Upper lobe of right lung (tissue), 1 donor: ENCODE measurements at regions not wholly inside any gene's neighbourhood (a gene's known extent, or its start where the extent isn't known, plus 50 kb on each side); places are given as distances from the start of the nearest gene placed in this dataset.

Source experiments
- ATAC-seq: fragments of 200-7000 bp; cut with Tn5 transposase; one replicate; pipeline ENCODE4 v1.9.1; 2020; ENCODE audit warnings: mild to moderate bottlenecking, moderate library complexity
- DNase-seq: peaks from one replicate; pipeline ENCODE4 v3.0.0-alpha.2; 2020
- H3K27ac ChIP-seq: fragments of 200-600 bp; one replicate; pipeline ENCODE4 v1.8.0; 2022
- H3K27me3 ChIP-seq: fragments of 200-600 bp; one replicate; pipeline ENCODE4 v1.8.0; 2022; ENCODE audit warnings: mild to moderate bottlenecking
- H3K36me3 ChIP-seq: fragments of 200-600 bp; one replicate; pipeline ENCODE4 v1.8.0; 2022
- H3K4me1 ChIP-seq: fragments of 200-600 bp; one replicate; pipeline ENCODE4 v1.8.0; 2022
- H3K4me3 ChIP-seq: fragments of 200-600 bp; one replicate; pipeline ENCODE4 v1.8.0; 2022; ENCODE audit warnings: mild to moderate bottlenecking
- H3K9me3 ChIP-seq: fragments of 200-600 bp; one replicate; pipeline ENCODE4 v1.8.0; 2022
- CTCF ChIP-seq: fragments of 200-600 bp; IDR thresholded peaks from one replicate; pipeline ENCODE4 v1.8.0; 2022; ENCODE audit warnings: antibody characterized with exemption
- intact Hi-C: fragments of 100-400 bp; cut with DNase I; formaldehyde crosslinking; loops from one replicate; pipeline ENCODE4 v1.11.0; 2022
- donor health status: DM: no; HTN: yes; CAD: no; lungs with severe emphysema.

DNA sequence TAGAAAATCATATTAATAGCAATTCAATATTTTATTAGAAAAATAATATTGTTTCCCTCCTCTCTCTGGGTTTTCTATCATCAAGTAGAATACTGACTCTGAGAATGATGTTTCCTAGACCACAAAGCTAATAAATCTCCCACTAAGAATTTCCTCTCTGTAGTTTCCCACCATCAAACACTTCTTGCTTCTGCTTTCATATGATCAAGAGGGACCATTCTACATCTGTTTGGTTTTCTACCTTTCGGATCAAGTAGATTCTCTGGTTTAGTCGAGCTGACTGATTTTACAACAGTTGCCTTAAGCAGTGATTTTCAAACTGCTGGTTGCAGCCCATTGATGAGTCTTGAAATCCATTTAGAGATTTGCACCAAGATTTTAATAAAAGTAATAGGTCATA lies 240.2 kb upstream of the PTBP2 start:
- Histone ChIP-seq H3K27me3 (no peaks in the 10 kb centered on the region), H3K27ac (no peak overlapping the region), H3K4me1 (no peaks in the 10 kb centered on the region), H3K4me3 (no peak overlapping the region), H3K9me3 (no peaks in the 10 kb centered on the region), H3K36me3 (no peaks in the 10 kb centered on the region)
- TF ChIP-seq CTCF, result no peak
- DNase-seq (no peak), ATAC-seq (no peak)
- intact Hi-C loops, result no loop called here

GRCh38 chr1:96482616-96483015 lies 239.0 kb upstream of the PTBP2 start:
- Histone ChIP-seq H3K27ac (no peak overlapping the region), H3K4me3 (no peak overlapping the region), H3K4me1 (no peaks in the 10 kb centered on the region), H3K36me3 (no peaks in the 10 kb centered on the region), H3K9me3 (no peaks in the 10 kb centered on the region), H3K27me3 (no peaks in the 10 kb centered on the region)
- DNase-seq (no peak), ATAC-seq (no peak)
- no peak for TF ChIP-seq CTCF
- intact Hi-C loops, result no loop called here

- TF ChIP-seq CTCF, result no peak
- no peaks in the 10 kb centered on the region for H3K36me3 ChIP-seq
- H3K27ac ChIP-seq, result no peak overlapping the region
- no peaks in the 10 kb centered on the region for H3K4me1 ChIP-seq
- no peak overlapping the region for H3K4me3 ChIP-seq
- no peak for ATAC-seq
- DNase-seq, result no peak
- intact Hi-C loops, result no loop called here
- H3K9me3 ChIP-seq, result no peaks in the 10 kb centered on the region
- H3K27me3 ChIP-seq, result no peaks in the 10 kb centered on the region
Measured at GRCh38 chr1:96487394-96487793, 234.2 kb upstream of the PTBP2 start.

GRCh38 chr1:96487971-96488370 lies 233.6 kb upstream of the PTBP2 start:
- H3K4me1 ChIP-seq, result no peaks in the 10 kb centered on the region
- no peaks in the 10 kb centered on the region for H3K9me3 ChIP-seq
- ATAC-seq (no peak), DNase-seq (no peak)
- H3K36me3 ChIP-seq, result no peaks in the 10 kb centered on the region
- intact Hi-C loops, result no loop called here
- H3K27me3 ChIP-seq, result no peaks in the 10 kb centered on the region
- TF ChIP-seq CTCF, result no peak
- H3K4me3 ChIP-seq, result no peak overlapping the region
- H3K27ac ChIP-seq, result no peak overlapping the region

DNA sequence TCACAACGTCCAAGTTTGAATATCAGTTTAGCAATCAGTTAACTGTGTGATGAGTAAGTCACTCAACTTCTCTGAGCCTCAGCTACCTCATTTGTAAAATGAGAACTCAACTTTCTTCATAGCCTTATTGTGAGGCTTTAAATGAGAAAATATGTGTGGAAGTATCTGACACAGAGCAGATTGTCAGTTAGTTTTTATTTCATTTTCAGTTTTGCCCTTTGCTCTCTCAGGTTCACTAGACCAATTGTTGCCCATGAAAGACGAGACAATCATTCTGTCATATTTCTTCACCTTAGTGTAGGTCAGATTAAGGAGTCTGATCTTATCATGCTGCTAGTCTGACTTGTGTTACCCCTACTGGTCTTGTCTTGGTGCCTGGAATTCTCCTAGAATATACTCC lies 232.8 kb upstream of the PTBP2 start:
- Histone ChIP-seq H3K36me3 (no peaks in the 10 kb centered on the region), H3K4me3 (no peak overlapping the region), H3K9me3 (no peaks in the 10 kb centered on the region), H3K27ac (no peak overlapping the region), H3K4me1 (no peaks in the 10 kb centered on the region), H3K27me3 (no peaks in the 10 kb centered on the region)
- intact Hi-C loops, result no loop called here
- DNase-seq (no peak), ATAC-seq (no peak)
- no peak for TF ChIP-seq CTCF

DNA sequence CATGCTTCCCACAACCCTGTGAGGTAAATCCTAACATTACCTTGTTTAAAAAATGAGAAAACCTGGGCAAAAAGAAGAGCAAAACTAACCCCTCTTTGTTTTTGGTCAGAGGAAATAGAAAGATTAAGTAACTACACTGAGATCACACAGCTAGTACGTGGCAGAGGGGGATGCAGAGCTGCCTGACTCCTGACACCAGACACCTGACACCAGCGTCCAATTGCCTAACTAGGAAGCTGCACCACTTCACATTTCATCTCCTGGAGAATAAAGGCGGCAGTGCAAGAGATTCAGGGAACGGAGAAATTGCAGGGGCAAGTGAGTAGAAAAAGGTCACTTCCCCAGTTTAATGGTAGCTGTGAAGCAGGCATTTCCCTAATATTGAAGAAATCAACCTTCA lies 229.3 kb upstream of the PTBP2 start:
- no peaks in the 10 kb centered on the region for H3K27me3 ChIP-seq
- no peak overlapping the region for H3K27ac ChIP-seq
- no peak for DNase-seq
- ATAC-seq, result no peak
- H3K9me3 ChIP-seq, result no peaks in the 10 kb centered on the region
- no peak for TF ChIP-seq CTCF
- intact Hi-C loops, result no loop called here
- no peaks in the 10 kb centered on the region for H3K4me1 ChIP-seq
- no peak overlapping the region for H3K4me3 ChIP-seq
- H3K36me3 ChIP-seq, result no peaks in the 10 kb centered on the region
